Activated CD4-positive, alpha-beta T cell treated with anti-CD3 and anti-CD28 coated beads, Interleukin-2, amount 50 U/mL, for 24 hours (primary cell): ENCODE measurements at regions not wholly inside any gene's neighbourhood (a gene's known extent, or its start where the extent isn't known, plus 50 kb on each side); places are given as distances from the start of the nearest gene placed in this dataset.

Experiments used
- DNase-seq, 2 donors: peaks; one replicate each; pipeline ENCODE4 v3.0.0-alpha.2; 2020; ENCODE audit warnings: low read depth in 1 of 2, low spot score in 1 of 2

GRCh38 chr6:134510920-134511319 lies 193.0 kb upstream of the SGK1 start:
- DNase-seq, result no peak

- DNase-seq, result no peak
Measured at GRCh38 chr6:134510142-134510541, 192.2 kb upstream of the SGK1 start.

GRCh38 chr6:134508862-134509498 lies 191.1 kb upstream of the SGK1 start:
- DNase-seq, result no peak

- DNase-seq, result no peak
Measured at GRCh38 chr6:134506162-134506561, 188.2 kb upstream of the SGK1 start.

GRCh38 chr6:134503585-134504281 lies 185.8 kb upstream of the SGK1 start:
- DNase-seq, result no peak

- no peak for DNase-seq
Measured at GRCh38 chr6:134502614-134503549, 185.0 kb upstream of the SGK1 start.

GRCh38 chr6:134495890-134496248 lies 178.0 kb upstream of the SGK1 start:
- no peak for DNase-seq

- DNase-seq, result no peak
Measured at GRCh38 chr6:134495203-134495889, 177.4 kb upstream of the SGK1 start.

GRCh38 chr6:134493789-134494188 lies 175.9 kb upstream of the SGK1 start:
- no peak for DNase-seq

GRCh38 chr6:134491477-134491876 lies 173.6 kb upstream of the SGK1 start:
- no peak for DNase-seq

GRCh38 chr6:134482593-134483270 lies 164.8 kb upstream of the SGK1 start:
- DNase-seq, result no peak

- DNase-seq, result no peak
Measured at GRCh38 chr6:134481966-134482365, 164.1 kb upstream of the SGK1 start.

- DNase-seq, result no peak
Measured at GRCh38 chr6:134480593-134480992, 162.7 kb upstream of the SGK1 start.

- no peak for DNase-seq
Measured at GRCh38 chr6:134478764-134479399, 161.0 kb upstream of the SGK1 start.

- DNase-seq, result no peak
Measured at GRCh38 chr6:134477991-134478635, 160.2 kb upstream of the SGK1 start.

GRCh38 chr6:134474955-134475354 lies 157.0 kb upstream of the SGK1 start:
- DNase-seq, result no peak

GRCh38 chr6:134472661-134473060 lies 154.7 kb upstream of the SGK1 start:
- DNase-seq, result no peak

GRCh38 chr6:134472046-134472445 lies 154.1 kb upstream of the SGK1 start:
- no peak for DNase-seq

- DNase-seq, result no peak
Measured at GRCh38 chr6:134470457-134470975, 152.6 kb upstream of the SGK1 start.
